ENCODE measurements at regions not wholly inside any gene's neighbourhood (a gene's known extent, or its start where the extent isn't known, plus 50 kb on each side); places are given as distances from the start of the nearest gene placed in this dataset.
"Not testable (repeated sequence)": the region's sequence is repeated elsewhere in the genome, so short reads cannot be mapped to it uniquely, and the experiment has no call there.

- Histone ChIP-seq H3K9ac (ENCODE audit: low read depth in 1 of 2, low read length in 2 of 2) (no peak overlapping the region), H3K36me3 (ENCODE audit: control insufficient read depth in 2 of 2, insufficient read depth in 2 of 2, low read length in 2 of 2) (no peaks in the 10 kb centered on the region), H3K4me1 (ENCODE audit: control insufficient read depth in 2 of 2, insufficient read depth in 2 of 2, low read length in 2 of 2) (no peaks in the 10 kb centered on the region), H3K27me3 (ENCODE audit: control insufficient read depth in 2 of 2, insufficient read depth in 2 of 2, low read length in 2 of 2) (no peaks in the 10 kb centered on the region), H3K9me3 (ENCODE audit: control insufficient read depth in 2 of 2, low read length in 2 of 2) (peaks cover 0 to 4% of the 10 kb centered on the region in 2 donors), H3K27ac (ENCODE audit: low read depth in 2 of 2, low read length in 2 of 2) (no peak overlapping the region), H3K4me3 (ENCODE audit: low read length in 2 of 2) (no peak overlapping the region)
Measured at GRCh38 chr5:25414742-25415141, 770.0 kb upstream of the CDH10 start.

- no peaks in the 10 kb centered on the region for H3K27me3 ChIP-seq (ENCODE audit: control insufficient read depth in 2 of 2, insufficient read depth in 2 of 2, low read length in 2 of 2)
- H3K9me3 ChIP-seq (ENCODE audit: control insufficient read depth in 2 of 2, low read length in 2 of 2), result peaks cover 0 to 4% of the 10 kb centered on the region in 2 donors
- no peaks in the 10 kb centered on the region for H3K4me1 ChIP-seq (ENCODE audit: control insufficient read depth in 2 of 2, insufficient read depth in 2 of 2, low read length in 2 of 2)
- H3K4me3 ChIP-seq (ENCODE audit: low read length in 2 of 2), result no peak overlapping the region
- no peaks in the 10 kb centered on the region for H3K36me3 ChIP-seq (ENCODE audit: control insufficient read depth in 2 of 2, insufficient read depth in 2 of 2, low read length in 2 of 2)
- H3K27ac ChIP-seq (ENCODE audit: low read depth in 2 of 2, low read length in 2 of 2), result no peak overlapping the region
- H3K9ac ChIP-seq (ENCODE audit: low read depth in 1 of 2, low read length in 2 of 2), result no peak overlapping the region
Measured at GRCh38 chr5:25412116-25412661, 767.4 kb upstream of the CDH10 start.

GRCh38 chr5:25407365-25407764 is 762.6 kb upstream of the CDH10 start:
- not testable (repeated sequence) for H3K36me3 ChIP-seq (ENCODE audit: control insufficient read depth in 2 of 2, insufficient read depth in 2 of 2, low read length in 2 of 2); H3K4me3 ChIP-seq (ENCODE audit: low read length in 2 of 2); H3K4me1 ChIP-seq (ENCODE audit: control insufficient read depth in 2 of 2, insufficient read depth in 2 of 2, low read length in 2 of 2); H3K9ac ChIP-seq (ENCODE audit: low read depth in 1 of 2, low read length in 2 of 2); H3K27ac ChIP-seq (ENCODE audit: low read depth in 2 of 2, low read length in 2 of 2); H3K9me3 ChIP-seq (ENCODE audit: control insufficient read depth in 2 of 2, low read length in 2 of 2); H3K27me3 ChIP-seq (ENCODE audit: control insufficient read depth in 2 of 2, insufficient read depth in 2 of 2, low read length in 2 of 2)

GRCh38 chr5:25405850-25406249 is 761.1 kb upstream of the CDH10 start:
- Histone ChIP-seq H3K9me3 (ENCODE audit: control insufficient read depth in 2 of 2, low read length in 2 of 2) (peaks cover 0 to 4% of the 10 kb centered on the region in 2 donors), H3K4me1 (ENCODE audit: control insufficient read depth in 2 of 2, insufficient read depth in 2 of 2, low read length in 2 of 2) (no peaks in the 10 kb centered on the region), H3K36me3 (ENCODE audit: control insufficient read depth in 2 of 2, insufficient read depth in 2 of 2, low read length in 2 of 2) (no peaks in the 10 kb centered on the region), H3K4me3 (ENCODE audit: low read length in 2 of 2) (no peak overlapping the region), H3K9ac (ENCODE audit: low read depth in 1 of 2, low read length in 2 of 2) (no peak overlapping the region), H3K27me3 (ENCODE audit: control insufficient read depth in 2 of 2, insufficient read depth in 2 of 2, low read length in 2 of 2) (no peaks in the 10 kb centered on the region), H3K27ac (ENCODE audit: low read depth in 2 of 2, low read length in 2 of 2) (no peak overlapping the region)

GRCh38 chr5:25399878-25400480 is 755.2 kb upstream of the CDH10 start:
- H3K27ac ChIP-seq (ENCODE audit: low read depth in 2 of 2, low read length in 2 of 2), result no peak overlapping the region
- no peaks in the 10 kb centered on the region for H3K27me3 ChIP-seq (ENCODE audit: control insufficient read depth in 2 of 2, insufficient read depth in 2 of 2, low read length in 2 of 2)
- no peak overlapping the region for H3K9ac ChIP-seq (ENCODE audit: low read depth in 1 of 2, low read length in 2 of 2)
- no peak overlapping the region for H3K4me3 ChIP-seq (ENCODE audit: low read length in 2 of 2)
- H3K36me3 ChIP-seq (ENCODE audit: control insufficient read depth in 2 of 2, insufficient read depth in 2 of 2, low read length in 2 of 2), result no peaks in the 10 kb centered on the region
- H3K4me1 ChIP-seq (ENCODE audit: control insufficient read depth in 2 of 2, insufficient read depth in 2 of 2, low read length in 2 of 2), result no peaks in the 10 kb centered on the region
- no peaks in the 10 kb centered on the region for H3K9me3 ChIP-seq (ENCODE audit: control insufficient read depth in 2 of 2, low read length in 2 of 2)

- no peaks in the 10 kb centered on the region for H3K4me1 ChIP-seq (ENCODE audit: control insufficient read depth in 2 of 2, insufficient read depth in 2 of 2, low read length in 2 of 2)
- peaks cover 0 to 4% of the 10 kb centered on the region in 2 donors for H3K9me3 ChIP-seq (ENCODE audit: control insufficient read depth in 2 of 2, low read length in 2 of 2)
- H3K9ac ChIP-seq (ENCODE audit: low read depth in 1 of 2, low read length in 2 of 2), result no peak overlapping the region
- no peaks in the 10 kb centered on the region for H3K27me3 ChIP-seq (ENCODE audit: control insufficient read depth in 2 of 2, insufficient read depth in 2 of 2, low read length in 2 of 2)
- H3K27ac ChIP-seq (ENCODE audit: low read depth in 2 of 2, low read length in 2 of 2), result no peak overlapping the region
- no peak overlapping the region for H3K4me3 ChIP-seq (ENCODE audit: low read length in 2 of 2)
- no peaks in the 10 kb centered on the region for H3K36me3 ChIP-seq (ENCODE audit: control insufficient read depth in 2 of 2, insufficient read depth in 2 of 2, low read length in 2 of 2)
Measured at GRCh38 chr5:25393957-25394356, 749.2 kb upstream of the CDH10 start.

- Histone ChIP-seq H3K36me3 (ENCODE audit: control insufficient read depth in 2 of 2, insufficient read depth in 2 of 2, low read length in 2 of 2) (no peaks in the 10 kb centered on the region), H3K27me3 (ENCODE audit: control insufficient read depth in 2 of 2, insufficient read depth in 2 of 2, low read length in 2 of 2) (no peaks in the 10 kb centered on the region), H3K9ac (ENCODE audit: low read depth in 1 of 2, low read length in 2 of 2) (no peak overlapping the region), H3K4me1 (ENCODE audit: control insufficient read depth in 2 of 2, insufficient read depth in 2 of 2, low read length in 2 of 2) (no peaks in the 10 kb centered on the region), H3K27ac (ENCODE audit: low read depth in 2 of 2, low read length in 2 of 2) (no peak overlapping the region), H3K9me3 (ENCODE audit: control insufficient read depth in 2 of 2, low read length in 2 of 2) (peaks cover 0 to 4% of the 10 kb centered on the region in 2 donors), H3K4me3 (ENCODE audit: low read length in 2 of 2) (no peak overlapping the region)
Measured at GRCh38 chr5:25393256-25393655, 748.5 kb upstream of the CDH10 start.

GRCh38 chr5:25387953-25388352 is 743.2 kb upstream of the CDH10 start:
- Histone ChIP-seq H3K9ac (ENCODE audit: low read depth in 1 of 2, low read length in 2 of 2) (no peak overlapping the region), H3K27ac (ENCODE audit: low read depth in 2 of 2, low read length in 2 of 2) (no peak overlapping the region), H3K4me3 (ENCODE audit: low read length in 2 of 2) (no peak overlapping the region), H3K36me3 (ENCODE audit: control insufficient read depth in 2 of 2, insufficient read depth in 2 of 2, low read length in 2 of 2) (no peaks in the 10 kb centered on the region), H3K4me1 (ENCODE audit: control insufficient read depth in 2 of 2, insufficient read depth in 2 of 2, low read length in 2 of 2) (no peaks in the 10 kb centered on the region), H3K27me3 (ENCODE audit: control insufficient read depth in 2 of 2, insufficient read depth in 2 of 2, low read length in 2 of 2) (no peaks in the 10 kb centered on the region), H3K9me3 (ENCODE audit: control insufficient read depth in 2 of 2, low read length in 2 of 2) (peaks cover 0 to 4% of the 10 kb centered on the region in 2 donors)

- peaks cover 2 to 6% of the 10 kb centered on the region in 2 donors for H3K9me3 ChIP-seq (ENCODE audit: control insufficient read depth in 2 of 2, low read length in 2 of 2)
- H3K27me3 ChIP-seq (ENCODE audit: control insufficient read depth in 2 of 2, insufficient read depth in 2 of 2, low read length in 2 of 2), result no peaks in the 10 kb centered on the region
- H3K9ac ChIP-seq (ENCODE audit: low read depth in 1 of 2, low read length in 2 of 2), result no peak overlapping the region
Measured at GRCh38 chr5:25362799-25363198, 718.0 kb upstream of the CDH10 start.

GRCh38 chr5:25358919-25359318 is 714.1 kb upstream of the CDH10 start:
- H3K9me3 ChIP-seq (ENCODE audit: control insufficient read depth in 2 of 2, low read length in 2 of 2), result peaks cover 2 to 5% of the 10 kb centered on the region in 2 donors
- no peaks in the 10 kb centered on the region for H3K4me1 ChIP-seq (ENCODE audit: control insufficient read depth in 2 of 2, insufficient read depth in 2 of 2, low read length in 2 of 2)
- H3K36me3 ChIP-seq (ENCODE audit: control insufficient read depth in 2 of 2, insufficient read depth in 2 of 2, low read length in 2 of 2), result no peaks in the 10 kb centered on the region
- H3K27me3 ChIP-seq (ENCODE audit: control insufficient read depth in 2 of 2, insufficient read depth in 2 of 2, low read length in 2 of 2), result no peaks in the 10 kb centered on the region
- H3K27ac ChIP-seq (ENCODE audit: low read depth in 2 of 2, low read length in 2 of 2), result no peak overlapping the region
- H3K9ac ChIP-seq (ENCODE audit: low read depth in 1 of 2, low read length in 2 of 2), result no peak overlapping the region
- H3K4me3 ChIP-seq (ENCODE audit: low read length in 2 of 2), result no peak overlapping the region

More at GRCh38 chr5:25362799-25363198, 718.0 kb upstream of the CDH10 start:
- Histone ChIP-seq H3K4me1 (ENCODE audit: control insufficient read depth in 2 of 2, insufficient read depth in 2 of 2, low read length in 2 of 2) (no peaks in the 10 kb centered on the region), H3K27ac (ENCODE audit: low read depth in 2 of 2, low read length in 2 of 2) (no peak overlapping the region), H3K36me3 (ENCODE audit: control insufficient read depth in 2 of 2, insufficient read depth in 2 of 2, low read length in 2 of 2) (no peaks in the 10 kb centered on the region), H3K4me3 (ENCODE audit: low read length in 2 of 2) (no peak overlapping the region)
